H1 (cell line): ENCODE measurements at regions not wholly inside any gene's neighbourhood (a gene's known extent, or its start where the extent isn't known, plus 50 kb on each side); places are given as distances from the start of the nearest gene placed in this dataset.

ENCODE experiments used
- CTCF ChIA-PET: fragments of 300-600 bp; sonication (Branson Sonifier 250); formaldehyde crosslinking; loops from one replicate; lab custom pipeline; 2021; ENCODE audit not compliant: partially characterized antibody; lab: Charles Lee
- POLR2A ChIA-PET: fragments of 300-600 bp; sonication (Branson Sonifier 250); formaldehyde crosslinking; loops from one replicate; lab custom pipeline; 2021; ENCODE audit warnings: inconsistent platforms; ENCODE audit not compliant: partially characterized antibody; lab: Charles Lee
- DNase-seq, 2 experiments: peaks; one replicate each; pipeline versions ENCODE4 v3.0.0 to v3.0.0-alpha.2; 2010 to 2022; ENCODE audit warnings: low spot score in 2 of 2, low read depth in 1 of 2, mixed read lengths in 1 of 2
- FAIRE-seq: peaks from 2 replicates; lab custom pipeline; 2011; peaks lifted over from hg19 to GRCh38; lab: Jason Lieb, UNC
- H2AFZ ChIP-seq: 2 replicates; pipeline ENCODE4 v1.8.1; 2012; ENCODE audit warnings: low read length, inconsistent platforms
- H2AK5ac ChIP-seq: 2 replicates; pipeline ENCODE4 v1.6.1; 2013; ENCODE audit warnings: low read depth, low read length
- H2BK120ac ChIP-seq: replicated peaks from 2 replicates; pipeline ENCODE3; 2013; ENCODE audit warnings: low read depth, low read length, inconsistent platforms
- H2BK12ac ChIP-seq: 2 replicates; pipeline ENCODE4 v1.6.1; 2013; ENCODE audit warnings: low read depth, low read length
- H2BK15ac ChIP-seq: 2 replicates; pipeline ENCODE4 v1.6.1; 2013; ENCODE audit warnings: low read length
- H2BK20ac ChIP-seq: 2 replicates; pipeline ENCODE4 v1.6.1; 2013; ENCODE audit warnings: low read length
- H2BK5ac ChIP-seq: 2 replicates; pipeline ENCODE4 v1.6.1; 2013; ENCODE audit warnings: low read depth, low read length
- H3K14ac ChIP-seq: 2 replicates; pipeline ENCODE4 v1.6.1; 2013; ENCODE audit warnings: inconsistent platforms; ENCODE audit not compliant: insufficient read length
- H3K18ac ChIP-seq: 2 replicates; pipeline ENCODE4 v1.6.1; 2013; ENCODE audit warnings: low read length; ENCODE audit errors: extremely low read depth
- H3K23ac ChIP-seq: 2 replicates; pipeline ENCODE4 v1.6.1; 2013; ENCODE audit warnings: inconsistent platforms; ENCODE audit not compliant: insufficient read length
- H3K23me2 ChIP-seq: 2 replicates; pipeline ENCODE4 v1.6.1; 2013; ENCODE audit warnings: low read depth, low read length
- H3K27ac ChIP-seq: 2 replicates; pipeline ENCODE4 v1.6.1; 2011; ENCODE audit warnings: low read depth, low read length, inconsistent platforms
- H3K27me3 ChIP-seq, 4 experiments: replicated peaks in 1 of 4; 1 replicate in 1 of 4; 2 replicates in 3 of 4; pipeline versions ENCODE4 v1.6.1 to v1.8.1; 2011 to 2013; ENCODE audit warnings: low read length in 3 of 4, mild to moderate bottlenecking in 3 of 4, inconsistent platforms in 2 of 4, mixed read lengths in 2 of 4, moderate library complexity in 1 of 4; ENCODE audit not compliant: control insufficient read depth in 3 of 4, insufficient read depth in 3 of 4; ENCODE audit errors: extremely low read depth in 1 of 4
- H3K36me3 ChIP-seq, 4 experiments: 2 replicates each; pipeline versions ENCODE4 v1.6.1 to v1.8.1; 2011 to 2013; ENCODE audit warnings: mild to moderate bottlenecking in 4 of 4, low read length in 3 of 4, moderate library complexity in 2 of 4, control low read depth in 1 of 4, inconsistent platforms in 1 of 4; ENCODE audit not compliant: insufficient read depth in 4 of 4, control insufficient read depth in 2 of 4
- H3K4ac ChIP-seq: replicated peaks from 2 replicates; pipeline ENCODE3; 2013; ENCODE audit warnings: low read length, low read depth, mixed read lengths, inconsistent platforms; ENCODE audit not compliant: insufficient read length
- H3K4me1 ChIP-seq, 4 experiments: replicated peaks in 1 of 4; 1 replicate in 1 of 4; 2 replicates in 3 of 4; pipeline versions ENCODE4 v1.6.1 to v1.8.1; 2011 to 2013; ENCODE audit warnings: low read length in 3 of 4, inconsistent platforms in 2 of 4, mixed read lengths in 1 of 4; ENCODE audit not compliant: insufficient read depth in 4 of 4, control insufficient read depth in 3 of 4
- H3K4me2 ChIP-seq, 2 experiments: 2 replicates each; pipeline versions ENCODE4 v1.6.1 to v1.8.1; 2011 to 2013; ENCODE audit warnings: low read depth in 2 of 2, low read length in 2 of 2, control low read depth in 1 of 2, inconsistent platforms in 1 of 2, mild to moderate bottlenecking in 1 of 2; ENCODE audit not compliant: insufficient read depth in 1 of 2
- H3K4me3 ChIP-seq, 4 experiments: fragments of 200-600, 300-600 bp in 1 of 4; sonication (generic), shearing (Covaris generic), sonication (Bioruptor Twin) in 1 of 4; 2 replicates each; pipeline versions ENCODE4 v1.5.1 to v1.8.1; 2011 to 2016; ENCODE audit warnings: low read length in 4 of 4, low read depth in 3 of 4, control low read depth in 2 of 4, inconsistent platforms in 2 of 4, mild to moderate bottlenecking in 2 of 4, mixed read lengths in 1 of 4, moderate library complexity in 1 of 4; ENCODE audit not compliant: insufficient read depth in 2 of 4; ENCODE audit errors: extremely low read depth in 1 of 4
- H3K56ac ChIP-seq: replicated peaks from 2 replicates; pipeline ENCODE3; 2013; ENCODE audit warnings: low read depth, mild to moderate bottlenecking, mixed read lengths, low read length, inconsistent platforms; ENCODE audit not compliant: insufficient read length
- H3K79me1 ChIP-seq: 2 replicates; pipeline ENCODE4 v1.6.1; 2013; ENCODE audit warnings: low read depth, low read length, control low read depth
- H3K79me2 ChIP-seq, 2 experiments: 2 replicates each; pipeline versions ENCODE4 v1.6.1 to v1.8.1; 2012 to 2013; ENCODE audit warnings: low read length in 2 of 2, mild to moderate bottlenecking in 2 of 2, inconsistent platforms in 1 of 2; ENCODE audit not compliant: insufficient read depth in 2 of 2, control insufficient read depth in 1 of 2
- H3K9ac ChIP-seq, 4 experiments: replicated peaks in 1 of 4; 1 replicate in 1 of 4; 2 replicates in 3 of 4; pipeline versions ENCODE4 v1.6.1 to v1.8.1; 2011 to 2013; ENCODE audit warnings: low read depth in 3 of 4, low read length in 3 of 4, control low read depth in 2 of 4, mild to moderate bottlenecking in 2 of 4, moderate library complexity in 2 of 4, inconsistent platforms in 1 of 4; ENCODE audit errors: extremely low read depth in 1 of 4
- H3K9me3 ChIP-seq, 2 experiments: 2 replicates each; pipeline versions ENCODE4 v1.6.1 to v1.8.1; 2012 to 2013; ENCODE audit warnings: mild to moderate bottlenecking in 2 of 2, moderate library complexity in 2 of 2, control low read depth in 1 of 2, inconsistent platforms in 1 of 2, low read depth in 1 of 2, low read length in 1 of 2, mixed read lengths in 1 of 2; ENCODE audit not compliant: insufficient read depth in 2 of 2
- H4K20me1 ChIP-seq, 2 experiments: replicated peaks in 1 of 2; 2 replicates each; pipeline versions ENCODE3 to v1.8.1; 2011 to 2013; ENCODE audit warnings: inconsistent platforms in 2 of 2, low read length in 2 of 2, mild to moderate bottlenecking in 1 of 2; ENCODE audit not compliant: insufficient read depth in 2 of 2, control insufficient read depth in 1 of 2
- H4K5ac ChIP-seq: 2 replicates; pipeline ENCODE4 v1.6.1; 2013; ENCODE audit warnings: low read length, low read depth, mixed read lengths, inconsistent platforms; ENCODE audit not compliant: insufficient read length
- H4K8ac ChIP-seq: 2 replicates; pipeline ENCODE4 v1.8.0; 2013; ENCODE audit warnings: mild to moderate bottlenecking, moderate library complexity, low read length, inconsistent platforms; ENCODE audit not compliant: insufficient read depth; ENCODE audit errors: extremely low read depth
- H4K91ac ChIP-seq: replicated peaks from 2 replicates; pipeline ENCODE3; 2013; ENCODE audit warnings: low read length, mixed read lengths, inconsistent platforms; ENCODE audit not compliant: insufficient read length
- ATF2 ChIP-seq: IDR thresholded peaks from 2 replicates; pipeline ENCODE4 v1.6.1; 2012; ENCODE audit warnings: low read length, inconsistent platforms
- E2F6 ChIP-seq: IDR thresholded peaks from 2 replicates; pipeline ENCODE4 v1.6.1; 2012; ENCODE audit warnings: inconsistent platforms
- JUN ChIP-seq: IDR thresholded peaks from 2 replicates; pipeline ENCODE4 v1.6.1; 2011; ENCODE audit warnings: low read depth, mild to moderate bottlenecking, improper control_type of control experiment, low read length
- SP4 ChIP-seq: IDR thresholded peaks from 2 replicates; pipeline ENCODE4 v1.6.1; 2012; ENCODE audit warnings: low read length, inconsistent platforms
- SUZ12 ChIP-seq: fragments of 200-600 bp; sonication (generic); IDR thresholded peaks from 2 replicates; pipeline ENCODE4 v1.6.1; 2012; ENCODE audit warnings: mild to moderate bottlenecking, inconsistent platforms, low read length, moderate library complexity, mixed read lengths
- WGBS, 2 experiments: shearing (Covaris generic) in 1 of 2; methylation state at CpG; one replicate each; pipeline versions ENCODE4 v1.1.6 to v1.1.7; 2013 to 2015; ENCODE audit warnings: low lambda C conversion rate in 2 of 2, mixed read lengths in 2 of 2, inconsistent platforms in 1 of 2, low coverage in 1 of 2, missing lambda C conversion rate in 1 of 2; ENCODE audit not compliant: insufficient replicate concordance in 2 of 2, insufficient coverage in 1 of 2, insufficient read length in 1 of 2; ENCODE audit errors: extremely low coverage in 1 of 2, missing lambda C conversion rate in 1 of 2; 5-methylcytosine and 5-hydroxymethylcytosine counted together

- Histone ChIP-seq H4K5ac (no peak overlapping the region), H3K4me3 (no peak overlapping the region), H3K36me3 (no peaks in the 10 kb centered on the region), H2BK120ac (no peak overlapping the region), H3K23ac (no peak overlapping the region), H3K27ac (no peak overlapping the region), H3K79me1 (no peaks in the 10 kb centered on the region), H3K27me3 (no peaks in the 10 kb centered on the region), H2BK15ac (no peak overlapping the region), H3K79me2 (no peaks in the 10 kb centered on the region), H2BK5ac (no peak overlapping the region), H4K8ac (no peak overlapping the region), H2BK12ac (no peak overlapping the region), H2AK5ac (no peak overlapping the region), H2BK20ac (no peak overlapping the region), H3K9ac (no peak overlapping the region), H4K20me1 (no peaks in the 10 kb centered on the region), H3K4me2 (no peak overlapping the region), H2AFZ (no peak overlapping the region), H3K9me3 (no peaks in the 10 kb centered on the region), H3K56ac (no peak overlapping the region), H3K18ac (no peak overlapping the region), H4K91ac (no peak overlapping the region), H3K14ac (no peak overlapping the region), H3K23me2 (no peaks in the 10 kb centered on the region), H3K4ac (no peak overlapping the region), H3K4me1 (peaks cover 0 to 5% (median 0%) of the 10 kb centered on the region in 4 experiments; a peak in 3 of 7 replicates)
- 77% methylated on average over 9 of the region's 9 CpGs; no CpG with 5 or more reads in 1 of the 2 experiments for WGBS, 2 experiments
- DNase-seq, result no peak
- TF ChIP-seq SP4 (no peak), E2F6 (no peak), SUZ12 (no peak), JUN (no peak), ATF2 (no peak)
- FAIRE-seq, result no peak
- ChIA-PET CTCF (no interaction called here), POLR2A (no interaction called here)
Observed at GRCh38 chr4:189029976-189030504, 890.8 kb downstream of the TRIML1 start.
